NT2/D1 (cell line): ENCODE measurements at regions not wholly inside any gene's neighbourhood (a gene's known extent, or its start where the extent isn't known, plus 50 kb on each side); places are given as distances from the start of the nearest gene placed in this dataset.

Source experiments
- SUZ12 ChIP-seq: IDR thresholded peaks from 2 replicates; pipeline ENCODE4 v1.6.1; 2011; ENCODE audit not compliant: insufficient read length, insufficient read depth; ENCODE audit errors: extremely low read depth
- ZNF274 ChIP-seq: IDR thresholded peaks from 2 replicates; pipeline ENCODE4 v1.6.1; 2011; ENCODE audit warnings: mild to moderate bottlenecking, low read depth, low read length

GRCh38 chr2:128986867-128987268, 668.2 kb upstream of the HS6ST1 start:
- TF ChIP-seq ZNF274 (no peak), SUZ12 (no peak)
